HEK293 (cell line): ENCODE measurements at regions not wholly inside any gene's neighbourhood (a gene's known extent, or its start where the extent isn't known, plus 50 kb on each side); places are given as distances from the start of the nearest gene placed in this dataset.

Experiments
- PRDM4 ChIP-seq: fragments of 450-650 bp; formaldehyde crosslinking; IDR thresholded peaks from 2 replicates; pipeline ENCODE4 v1.5.1; 2017; ENCODE audit warnings: missing biosample characterization, missing genetic modification characterization
- SETDB1 ChIP-seq: IDR thresholded peaks from one replicate; pipeline ENCODE4 v1.6.1; 2017; ENCODE audit warnings: mild to moderate bottlenecking, low read length, moderate library complexity, mixed read lengths; ENCODE audit not compliant: insufficient read length
- ZNF174 ChIP-seq: fragments of 450-650 bp; formaldehyde crosslinking; IDR thresholded peaks from 2 replicates; pipeline ENCODE4 v1.5.0; 2017; ENCODE audit warnings: missing biosample characterization, mild to moderate bottlenecking, missing genetic modification characterization
- ZNF292 ChIP-seq: fragments of 450-650 bp; formaldehyde crosslinking; IDR thresholded peaks from 2 replicates; pipeline ENCODE4 v1.5.1; 2016; ENCODE audit warnings: low read depth, missing biosample characterization, missing genetic modification characterization, borderline replicate concordance
- TF ChIP-seq, protein P1 (sequence below): fragments of 450-650 bp; formaldehyde crosslinking; IDR thresholded peaks from 2 replicates; pipeline ENCODE4 v1.5.1; 2016; ENCODE audit warnings: missing biosample characterization, missing genetic modification characterization
- TF ChIP-seq, protein P2 (sequence below): fragments of 450-650 bp; formaldehyde crosslinking; IDR thresholded peaks from 2 replicates; pipeline ENCODE4 v1.5.1; 2016; ENCODE audit warnings: missing biosample characterization, missing genetic modification characterization

DNA sequence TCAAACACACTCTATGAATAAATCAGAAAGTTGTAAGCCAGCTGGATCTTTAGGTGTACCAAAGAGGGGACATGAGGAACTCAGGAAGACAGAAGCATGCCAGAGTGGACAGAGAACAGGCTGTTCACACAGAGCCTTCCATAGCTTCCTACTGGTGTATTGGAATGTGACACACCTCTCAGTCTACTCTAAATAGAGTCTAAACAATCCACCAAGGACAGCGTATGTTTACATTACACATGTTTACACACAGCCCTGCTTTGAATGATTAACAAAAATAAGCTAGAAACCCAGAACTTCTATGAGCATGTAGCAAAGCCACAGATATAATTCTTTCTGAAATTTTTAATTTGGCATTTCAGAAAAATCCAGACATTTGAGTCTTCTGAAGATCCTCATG is 1279.0 kb upstream of the CDH8 start:
- TF ChIP-seq, protein P1, sequence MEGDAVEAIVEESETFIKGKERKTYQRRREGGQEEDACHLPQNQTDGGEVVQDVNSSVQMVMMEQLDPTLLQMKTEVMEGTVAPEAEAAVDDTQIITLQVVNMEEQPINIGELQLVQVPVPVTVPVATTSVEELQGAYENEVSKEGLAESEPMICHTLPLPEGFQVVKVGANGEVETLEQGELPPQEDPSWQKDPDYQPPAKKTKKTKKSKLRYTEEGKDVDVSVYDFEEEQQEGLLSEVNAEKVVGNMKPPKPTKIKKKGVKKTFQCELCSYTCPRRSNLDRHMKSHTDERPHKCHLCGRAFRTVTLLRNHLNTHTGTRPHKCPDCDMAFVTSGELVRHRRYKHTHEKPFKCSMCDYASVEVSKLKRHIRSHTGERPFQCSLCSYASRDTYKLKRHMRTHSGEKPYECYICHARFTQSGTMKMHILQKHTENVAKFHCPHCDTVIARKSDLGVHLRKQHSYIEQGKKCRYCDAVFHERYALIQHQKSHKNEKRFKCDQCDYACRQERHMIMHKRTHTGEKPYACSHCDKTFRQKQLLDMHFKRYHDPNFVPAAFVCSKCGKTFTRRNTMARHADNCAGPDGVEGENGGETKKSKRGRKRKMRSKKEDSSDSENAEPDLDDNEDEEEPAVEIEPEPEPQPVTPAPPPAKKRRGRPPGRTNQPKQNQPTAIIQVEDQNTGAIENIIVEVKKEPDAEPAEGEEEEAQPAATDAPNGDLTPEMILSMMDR, result no peak
- TF ChIP-seq PRDM4 (tag by site-specific recombination) (no peak), ZNF292 (no peak), ZNF174 (tag by site-specific recombination) (no peak), SETDB1 (no peak)
- TF ChIP-seq, protein P2, sequence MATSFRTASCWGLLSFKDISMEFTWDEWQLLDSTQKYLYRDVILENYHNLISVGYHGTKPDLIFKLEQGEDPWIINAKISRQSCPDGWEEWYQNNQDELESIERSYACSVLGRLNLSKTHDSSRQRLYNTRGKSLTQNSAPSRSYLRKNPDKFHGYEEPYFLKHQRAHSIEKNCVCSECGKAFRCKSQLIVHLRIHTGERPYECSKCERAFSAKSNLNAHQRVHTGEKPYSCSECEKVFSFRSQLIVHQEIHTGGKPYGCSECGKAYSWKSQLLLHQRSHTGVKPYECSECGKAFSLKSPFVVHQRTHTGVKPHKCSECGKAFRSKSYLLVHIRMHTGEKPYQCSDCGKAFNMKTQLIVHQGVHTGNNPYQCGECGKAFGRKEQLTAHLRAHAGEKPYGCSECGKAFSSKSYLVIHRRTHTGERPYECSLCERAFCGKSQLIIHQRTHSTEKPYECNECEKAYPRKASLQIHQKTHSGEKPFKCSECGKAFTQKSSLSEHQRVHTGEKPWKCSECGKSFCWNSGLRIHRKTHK (tag by site-specific recombination), result no peak
